ENCODE measurements at regions not wholly inside any gene's neighbourhood (a gene's known extent, or its start where the extent isn't known, plus 50 kb on each side); places are given as distances from the start of the nearest gene placed in this dataset.

GRCh38 chr12:126949558-126949957 is 1317.4 kb upstream of the TMEM132C start:
- Mint-ChIP-seq H3K36me3 (peaks cover 51% of the 10 kb centered on the region), H3K4me1 (no peaks in the 10 kb centered on the region), H3K4me3 (no peak overlapping the region), H3K27me3 (ENCODE audit: low read depth) (peaks cover 9% of the 10 kb centered on the region), H3K27ac (no peak overlapping the region), H3K9me3 (peaks cover 67% of the 10 kb centered on the region)
- no peak for DNase-seq (ENCODE audit: low spot score)
- TF ChIP-seq NR3C1 (CRISPR knock-in tag; conservative IDR thresholded peaks at IDR 0.05; ENCODE audit: low read depth) (no peak), ATF2 (CRISPR knock-in tag; IDR thresholded peaks at IDR 0.05; ENCODE audit: borderline replicate concordance, low read depth) (no peak), JAZF1 (CRISPR knock-in tag; IDR thresholded peaks at IDR 0.05) (no peak), HMGA2 (CRISPR knock-in tag; IDR thresholded peaks at IDR 0.05) (no peak), TCF7 (CRISPR knock-in tag; IDR thresholded peaks at IDR 0.05; ENCODE audit: low read depth) (no peak), FOXK1 (CRISPR knock-in tag; IDR thresholded peaks at IDR 0.05) (no peak), RELA (CRISPR knock-in tag; IDR thresholded peaks at IDR 0.05; ENCODE audit: borderline replicate concordance) (no peak), ESRRA (CRISPR knock-in tag; IDR thresholded peaks at IDR 0.05; ENCODE audit: borderline replicate concordance) (no peak), ELF4 (CRISPR knock-in tag; IDR thresholded peaks at IDR 0.05; ENCODE audit: low read depth) (no peak), FOXP1 (CRISPR knock-in tag; IDR thresholded peaks at IDR 0.05; ENCODE audit: borderline replicate concordance) (no peak), PRRX2 (CRISPR knock-in tag; IDR thresholded peaks at IDR 0.05) (no peak), OVOL2 (CRISPR knock-in tag; IDR thresholded peaks at IDR 0.05; ENCODE audit: borderline replicate concordance) (no peak), JUN (CRISPR knock-in tag; IDR thresholded peaks at IDR 0.05) (no peak), RORB (CRISPR knock-in tag; IDR thresholded peaks at IDR 0.05) (no peak), NR2C2 (CRISPR knock-in tag; IDR thresholded peaks at IDR 0.05) (no peak)
- no peak for ATAC-seq
- CTCF ChIA-PET: no interaction called here
- POLR2A ChIA-PET: no interaction called here

- ChIA-PET POLR2A (no interaction called here), CTCF (no interaction called here)
- Mint-ChIP-seq H3K4me3 (no peak overlapping the region), H3K27ac (no peak overlapping the region), H3K36me3 (peaks cover 50% of the 10 kb centered on the region), H3K4me1 (no peaks in the 10 kb centered on the region), H3K9me3 (peaks cover 66% of the 10 kb centered on the region), H3K27me3 (ENCODE audit: low read depth) (peaks cover 9% of the 10 kb centered on the region)
- no peak for DNase-seq (ENCODE audit: low spot score)
- TF ChIP-seq RELA (CRISPR knock-in tag; IDR thresholded peaks at IDR 0.05; ENCODE audit: borderline replicate concordance) (no peak), ATF6 (CRISPR knock-in tag; IDR thresholded peaks at IDR 0.05) (no peak)
- ATAC-seq: no peak
Measured at GRCh38 chr12:126950266-126950665, 1316.7 kb upstream of the TMEM132C start.

- no peak overlapping the region for H3K4me3 Mint-ChIP-seq
- no peaks in the 10 kb centered on the region for H3K4me1 Mint-ChIP-seq
- POLR2A ChIA-PET: no interaction called here
- no peak for DNase-seq (ENCODE audit: low spot score)
- peaks cover 8% of the 10 kb centered on the region for H3K27me3 Mint-ChIP-seq (ENCODE audit: low read depth)
- CTCF ChIA-PET: no interaction called here
- no peak for ATAC-seq
- H3K9me3 Mint-ChIP-seq: peaks cover 69% of the 10 kb centered on the region
- H3K27ac Mint-ChIP-seq: no peak overlapping the region
- peaks cover 54% of the 10 kb centered on the region for H3K36me3 Mint-ChIP-seq
- TF ChIP-seq HMGA2 (CRISPR knock-in tag; IDR thresholded peaks at IDR 0.05) (no peak), ATF2 (CRISPR knock-in tag; IDR thresholded peaks at IDR 0.05; ENCODE audit: borderline replicate concordance, low read depth) (no peak), PREB (CRISPR knock-in tag; IDR thresholded peaks at IDR 0.05; ENCODE audit: borderline replicate concordance) (no peak), ZNF138 (CRISPR knock-in tag; conservative IDR thresholded peaks at IDR 0.05) (no peak), GTF2I (CRISPR knock-in tag; conservative IDR thresholded peaks at IDR 0.05) (no peak), ZNF219 (CRISPR knock-in tag; IDR thresholded peaks at IDR 0.05; ENCODE audit: borderline replicate concordance) (no peak), JUN (CRISPR knock-in tag; IDR thresholded peaks at IDR 0.05) (no peak), ATF3 (CRISPR knock-in tag; conservative IDR thresholded peaks at IDR 0.05) (no peak), AR (CRISPR knock-in tag; IDR thresholded peaks at IDR 0.05) (no peak)
Measured at GRCh38 chr12:126952096-126953007, 1314.6 kb upstream of the TMEM132C start.
